ENCODE measurements at regions not wholly inside any gene's neighbourhood (a gene's known extent, or its start where the extent isn't known, plus 50 kb on each side); places are given as distances from the start of the nearest gene placed in this dataset.

- TF ChIP-seq CTCF (IDR thresholded peaks at IDR 0.05) = no peak
- no peak for TF ChIP-seq POLR2A (IDR thresholded peaks at IDR 0.05)
These were observed 231.7 kb downstream of the KCNC2 start for GRCh38 chr12:74977832-74978481.
